GM12878 (cell line): ENCODE measurements at regions not wholly inside any gene's neighbourhood (a gene's known extent, or its start where the extent isn't known, plus 50 kb on each side); places are given as distances from the start of the nearest gene placed in this dataset.

ENCODE experiments used
- CHD2 ChIP-seq: IDR thresholded peaks from 2 replicates; pipeline ENCODE4 v1.6.1; 2011; ENCODE audit warnings: low read depth, low read length, improper control_type of control experiment, borderline replicate concordance
- CHD4 ChIP-seq: fragments of 200-600 bp; sonication (generic); IDR thresholded peaks from 2 replicates; pipeline ENCODE4 v1.6.1; 2016; ENCODE audit warnings: mild to moderate bottlenecking
- E2F8 ChIP-seq: fragments of 450-650 bp; IDR thresholded peaks from 2 replicates; pipeline ENCODE4 v1.6.1; 2018; ENCODE audit warnings: mild to moderate bottlenecking, low read depth, moderate library complexity; ENCODE audit not compliant: partially characterized antibody
- HSF1 ChIP-seq: fragments of 150-350 bp; IDR thresholded peaks from 2 replicates; pipeline ENCODE4 v1.6.1; 2014; ENCODE audit warnings: mild to moderate bottlenecking, low read depth, low read length
- IKZF1 ChIP-seq: fragments of 450-650 bp; conservative IDR thresholded peaks from 2 replicates; pipeline ENCODE4 v1.6.1; 2017; ENCODE audit warnings: antibody characterized with exemption, mild to moderate bottlenecking
- PKNOX1 ChIP-seq: fragments of 450-650 bp; IDR thresholded peaks from 2 replicates; pipeline ENCODE4 v1.6.1; 2016; ENCODE audit warnings: mild to moderate bottlenecking
- PRDM15 ChIP-seq: fragments of 450-650 bp; formaldehyde crosslinking; IDR thresholded peaks from 2 replicates; pipeline ENCODE4 v1.4.0; 2020; ENCODE audit warnings: mild to moderate bottlenecking, moderate library complexity
- RAD21 ChIP-seq: IDR thresholded peaks from 2 replicates; pipeline ENCODE4 v1.6.1; 2011; ENCODE audit warnings: mild to moderate bottlenecking, low read depth, low read length, moderate library complexity; ENCODE audit not compliant: insufficient read depth
- STAT3 ChIP-seq: IDR thresholded peaks from 2 replicates; pipeline ENCODE4 v1.6.1; 2011; ENCODE audit warnings: low read depth, low read length, improper control_type of control experiment
- ZBTB11 ChIP-seq: fragments of 450-650 bp; formaldehyde crosslinking; IDR thresholded peaks from 2 replicates; pipeline ENCODE4 v1.5.0; 2022; ENCODE audit warnings: mild to moderate bottlenecking, missing genetic modification characterization
- ZNF207 ChIP-seq: fragments of 450-650 bp; IDR thresholded peaks from 2 replicates; pipeline ENCODE4 v1.6.1; 2014; ENCODE audit warnings: antibody characterized with exemption, mild to moderate bottlenecking, borderline replicate concordance
- ZNF592 ChIP-seq: fragments of 450-650 bp; IDR thresholded peaks from 2 replicates; pipeline ENCODE4 v1.6.1; 2017; ENCODE audit warnings: mild to moderate bottlenecking, moderate library complexity

GRCh38 chr1:25128121-25128621, 104.1 kb downstream of the SYF2 start (continued):
- TF ChIP-seq HSF1 (no peak), ZNF207 (no peak), CHD2 (no peak), STAT3 (no peak), PKNOX1 (no peak), IKZF1 (0 out of 2 replicates have a peak, but pooled peaks have one; percentile 45), E2F8 (no peak), PRDM15 (CRISPR knock-in tag) (no peak), CHD4 (no peak), RAD21 (no peak), ZNF592 (no peak), ZBTB11 (no peak)
